ENCODE measurements at regions not wholly inside any gene's neighbourhood (a gene's known extent, or its start where the extent isn't known, plus 50 kb on each side); places are given as distances from the start of the nearest gene placed in this dataset.

GRCh38 chr2:192369969-192370368 is 175.2 kb upstream of the TMEFF2 start:
- no peak overlapping the region for H2BK15ac ChIP-seq (ENCODE audit: low read length)
- no peaks in the 10 kb centered on the region for H3K79me2 ChIP-seq (ENCODE audit: control insufficient read depth in 1 of 2, insufficient read depth in 2 of 2, low read length in 2 of 2)
- H3K27me3 ChIP-seq (replicated peaks in 1 of 4; ENCODE audit: control insufficient read depth in 3 of 4, extremely low read depth in 1 of 4, insufficient read depth in 3 of 4, low read length in 3 of 4), result peaks cover 0 to 1% (median 0%) of the 10 kb centered on the region in 4 experiments; a peak in 1 of 7 replicates
- H3K79me1 ChIP-seq (ENCODE audit: low read depth, low read length), result no peaks in the 10 kb centered on the region
- H2BK20ac ChIP-seq (ENCODE audit: low read length), result no peak overlapping the region
- no peaks in the 10 kb centered on the region for H3K36me3 ChIP-seq (ENCODE audit: control insufficient read depth in 2 of 4, insufficient read depth in 4 of 4, low read length in 3 of 4)
- H4K20me1 ChIP-seq (replicated peaks in 1 of 2; ENCODE audit: control insufficient read depth in 1 of 2, insufficient read depth in 2 of 2, low read length in 2 of 2), result no peaks in the 10 kb centered on the region
- no peak overlapping the region for H2BK5ac ChIP-seq (ENCODE audit: low read depth, low read length)
- H3K56ac ChIP-seq (replicated peaks; ENCODE audit: insufficient read length, low read depth, low read length), result no peak overlapping the region
- no peak overlapping the region for H3K23ac ChIP-seq (ENCODE audit: insufficient read length)
- H4K5ac ChIP-seq (ENCODE audit: insufficient read length, low read depth, low read length), result no peak overlapping the region
- ChIA-PET CTCF (ENCODE audit: partially characterized antibody) (no interaction called here), POLR2A (ENCODE audit: partially characterized antibody) (no interaction called here)
- no peak overlapping the region for H4K91ac ChIP-seq (replicated peaks; ENCODE audit: insufficient read length, low read length)
- FAIRE-seq, result no peak
- no peak overlapping the region for H3K4ac ChIP-seq (replicated peaks; ENCODE audit: insufficient read length, low read depth, low read length)
- H3K4me1 ChIP-seq (replicated peaks in 1 of 4; ENCODE audit: control insufficient read depth in 3 of 4, insufficient read depth in 4 of 4, low read length in 3 of 4), result no peaks in the 10 kb centered on the region
- TF ChIP-seq SUZ12 (IDR thresholded peaks at IDR 0.05; ENCODE audit: low read length) (no peak), CBX5 (IDR thresholded peaks at IDR 0.05; ENCODE audit: low read depth, low read length) (no peak), CEBPB (IDR thresholded peaks at IDR 0.05; ENCODE audit: low read depth, low read length) (no peak), CHD1 (IDR thresholded peaks at IDR 0.05; ENCODE audit: low read depth, low read length) (no peak), BACH1 (IDR thresholded peaks at IDR 0.05; ENCODE audit: low read length) (no peak), GTF2F1 (IDR thresholded peaks at IDR 0.05; ENCODE audit: borderline replicate concordance, low read depth, low read length) (no peak), GABPA (IDR thresholded peaks at IDR 0.05; ENCODE audit: borderline replicate concordance, insufficient read depth, low read length) (no peak), EGR1 (IDR thresholded peaks at IDR 0.05; ENCODE audit: borderline replicate concordance, low read depth, low read length) (no peak), RNF2 (IDR thresholded peaks at IDR 0.05; ENCODE audit: borderline replicate concordance, low read depth, low read length, missing control alignments, poor library complexity, severe bottlenecking) (no peak), CTBP2 (IDR thresholded peaks at IDR 0.05; ENCODE audit: borderline replicate concordance, insufficient read depth, insufficient read length, low read length) (no peak), RBBP5 (IDR thresholded peaks at IDR 0.05; ENCODE audit: borderline replicate concordance, low read depth, low read length) (no peak), TAF7 (optimal IDR thresholded peaks at IDR 0.05; ENCODE audit: borderline replicate concordance, low read depth, low read length) (no peak)
- TF ChIP-seq, protein P1, sequence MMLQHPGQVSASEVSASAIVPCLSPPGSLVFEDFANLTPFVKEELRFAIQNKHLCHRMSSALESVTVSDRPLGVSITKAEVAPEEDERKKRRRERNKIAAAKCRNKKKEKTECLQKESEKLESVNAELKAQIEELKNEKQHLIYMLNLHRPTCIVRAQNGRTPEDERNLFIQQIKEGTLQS (IDR thresholded peaks at IDR 0.05; ENCODE audit: insufficient read depth, low read depth, low read length), result no peak
- H2BK12ac ChIP-seq (ENCODE audit: low read depth, low read length), result no peak overlapping the region
- no peak overlapping the region for H4K8ac ChIP-seq (ENCODE audit: extremely low read depth, insufficient read depth, low read length)
- no peak overlapping the region for H2AFZ ChIP-seq (ENCODE audit: low read length)
- no peaks in the 10 kb centered on the region for H3K23me2 ChIP-seq (ENCODE audit: low read depth, low read length)
- no peak overlapping the region for H2BK120ac ChIP-seq (replicated peaks; ENCODE audit: low read depth, low read length)
- no peak overlapping the region for H2AK5ac ChIP-seq (ENCODE audit: low read depth, low read length)
- 98% methylated on average over 3 of the region's 3 CpGs; no CpG with 5 or more reads in 1 of the 2 experiments for WGBS, 2 experiments (ENCODE audit: extremely low coverage in 1 of 2, insufficient coverage in 1 of 2, insufficient read length in 1 of 2, insufficient replicate concordance in 2 of 2, low coverage in 1 of 2, low lambda C conversion rate in 2 of 2, missing lambda C conversion rate in 1 of 2)
- no peaks in the 10 kb centered on the region for H3K9me3 ChIP-seq (ENCODE audit: insufficient read depth in 2 of 2, low read depth in 1 of 2, low read length in 1 of 2)
- no peak overlapping the region for H3K18ac ChIP-seq (ENCODE audit: extremely low read depth, low read length)
- no peak overlapping the region for H3K27ac ChIP-seq (ENCODE audit: low read depth, low read length)
- H3K14ac ChIP-seq (ENCODE audit: insufficient read length), result no peak overlapping the region
- H3K4me3 ChIP-seq (ENCODE audit: extremely low read depth in 1 of 4, insufficient read depth in 2 of 4, low read depth in 3 of 4, low read length in 4 of 4), result no peak overlapping the region
- DNase-seq (ENCODE audit: low read depth in 1 of 2, low spot score in 2 of 2), result no peak
- H3K4me2 ChIP-seq (ENCODE audit: insufficient read depth in 1 of 2, low read depth in 2 of 2, low read length in 2 of 2), result no peak overlapping the region
- H3K9ac ChIP-seq (replicated peaks in 1 of 4; ENCODE audit: extremely low read depth in 1 of 4, low read depth in 3 of 4, low read length in 3 of 4), result no peak overlapping the region
